SU-DHL-6 (cell line): ENCODE measurements at regions not wholly inside any gene's neighbourhood (a gene's known extent, or its start where the extent isn't known, plus 50 kb on each side); places are given as distances from the start of the nearest gene placed in this dataset.

Experiments used
- EZH2phosphoT487 ChIP-seq: fragments of 200-600 bp; sonication (generic), shearing (Covaris generic); conservative IDR thresholded peaks from 2 replicates; pipeline ENCODE4 v1.6.1; 2018; ENCODE audit warnings: mild to moderate bottlenecking, antibody characterized with exemption, low read length, moderate library complexity, mixed read lengths
- TF ChIP-seq, protein P1 (sequence below): fragments of 200-600 bp; sonication (generic); IDR thresholded peaks from one replicate; pipeline ENCODE4 v1.5.1; 2017; ENCODE audit warnings: antibody characterized with exemption, mild to moderate bottlenecking, low read length, moderate library complexity; ENCODE audit not compliant: insufficient read depth, poor library complexity, severe bottlenecking

DNA sequence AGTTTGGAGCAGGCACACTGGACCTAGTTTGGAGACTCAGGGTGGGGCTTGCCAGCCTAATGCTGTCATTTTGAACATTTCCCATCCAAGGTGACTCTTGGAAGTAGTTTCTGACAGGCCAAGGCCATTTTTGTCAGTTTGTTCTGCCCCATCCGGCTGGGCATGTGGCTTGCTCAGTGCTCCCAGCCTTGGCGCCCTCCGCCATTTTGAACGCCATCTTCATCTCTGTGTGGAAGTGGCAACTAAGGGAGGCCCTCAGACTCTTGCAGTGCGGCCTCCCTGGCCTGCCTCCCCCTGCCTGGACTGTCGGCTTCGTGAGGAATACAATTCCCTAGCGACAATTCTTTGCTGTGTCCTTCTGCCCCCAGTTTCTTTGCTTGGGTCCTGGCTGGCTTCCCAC lies 150.6 kb upstream of the RGMA start:
- TF ChIP-seq, protein P1, sequence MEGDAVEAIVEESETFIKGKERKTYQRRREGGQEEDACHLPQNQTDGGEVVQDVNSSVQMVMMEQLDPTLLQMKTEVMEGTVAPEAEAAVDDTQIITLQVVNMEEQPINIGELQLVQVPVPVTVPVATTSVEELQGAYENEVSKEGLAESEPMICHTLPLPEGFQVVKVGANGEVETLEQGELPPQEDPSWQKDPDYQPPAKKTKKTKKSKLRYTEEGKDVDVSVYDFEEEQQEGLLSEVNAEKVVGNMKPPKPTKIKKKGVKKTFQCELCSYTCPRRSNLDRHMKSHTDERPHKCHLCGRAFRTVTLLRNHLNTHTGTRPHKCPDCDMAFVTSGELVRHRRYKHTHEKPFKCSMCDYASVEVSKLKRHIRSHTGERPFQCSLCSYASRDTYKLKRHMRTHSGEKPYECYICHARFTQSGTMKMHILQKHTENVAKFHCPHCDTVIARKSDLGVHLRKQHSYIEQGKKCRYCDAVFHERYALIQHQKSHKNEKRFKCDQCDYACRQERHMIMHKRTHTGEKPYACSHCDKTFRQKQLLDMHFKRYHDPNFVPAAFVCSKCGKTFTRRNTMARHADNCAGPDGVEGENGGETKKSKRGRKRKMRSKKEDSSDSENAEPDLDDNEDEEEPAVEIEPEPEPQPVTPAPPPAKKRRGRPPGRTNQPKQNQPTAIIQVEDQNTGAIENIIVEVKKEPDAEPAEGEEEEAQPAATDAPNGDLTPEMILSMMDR = no peak
- no peak for TF ChIP-seq EZH2phosphoT487
